Type B pancreatic cell (in vitro differentiated cells): ENCODE measurements at regions not wholly inside any gene's neighbourhood (a gene's known extent, or its start where the extent isn't known, plus 50 kb on each side); places are given as distances from the start of the nearest gene placed in this dataset.

ENCODE experiments used
- DNase-seq: peaks from one replicate; pipeline ENCODE4 v3.0.0; 2021; ENCODE audit warnings: mixed read lengths; ENCODE audit not compliant: unreplicated experiment; ENCODE audit errors: extremely low spot score
- H3K27ac Mint-ChIP-seq: 2 replicates; pipeline ENCODE4 v1.8.0; 2021; ENCODE audit warnings: mild to moderate bottlenecking, mixed read lengths
- H3K27me3 Mint-ChIP-seq: 2 replicates; pipeline ENCODE4 v1.8.0; 2021; ENCODE audit warnings: mixed read lengths
- H3K36me3 Mint-ChIP-seq: 2 replicates; pipeline ENCODE4 v1.8.0; 2021; ENCODE audit warnings: mixed read lengths
- H3K4me1 Mint-ChIP-seq: one replicate; pipeline ENCODE4 v1.8.0; 2021; ENCODE audit warnings: mixed read lengths; ENCODE audit not compliant: unreplicated experiment
- H3K4me3 Mint-ChIP-seq: 2 replicates; pipeline ENCODE4 v1.8.0; 2021; ENCODE audit warnings: mild to moderate bottlenecking, mixed read lengths
- H3K9me3 Mint-ChIP-seq: 2 replicates; pipeline ENCODE4 v1.8.0; 2021; ENCODE audit warnings: mixed read lengths
- CTCF ChIP-seq: fragments of 200-600 bp; sonication (generic); conservative IDR thresholded peaks from 2 replicates; pipeline ENCODE4 v1.5.0; 2021; ENCODE audit warnings: antibody characterized with exemption, mild to moderate bottlenecking

DNA sequence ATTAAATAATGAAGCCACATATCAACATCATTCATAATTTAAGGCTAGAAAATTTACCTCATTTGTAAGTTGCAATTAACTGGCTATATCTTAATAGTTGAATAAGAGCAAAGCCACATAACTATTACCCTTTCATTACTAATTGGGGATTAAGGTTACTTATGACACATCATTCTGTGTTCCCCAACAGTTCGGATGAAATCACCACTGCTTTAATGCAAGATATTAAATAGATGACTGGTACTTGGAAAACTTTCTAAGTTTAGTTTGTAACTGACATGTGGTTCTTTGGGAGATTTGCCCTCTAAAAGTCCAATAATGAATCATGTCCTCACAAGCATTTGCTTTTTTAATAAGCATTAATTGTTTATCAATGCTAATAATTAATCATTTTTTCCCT is 109.1 kb downstream of the MTERF1 start:
- no peaks in the 10 kb centered on the region for H3K36me3 Mint-ChIP-seq
- no peak overlapping the region for H3K4me3 Mint-ChIP-seq
- peaks cover 3% of the 10 kb centered on the region for H3K9me3 Mint-ChIP-seq
- no peak for TF ChIP-seq CTCF
- H3K27me3 Mint-ChIP-seq, result peaks cover 3% of the 10 kb centered on the region
- H3K4me1 Mint-ChIP-seq, result no peaks in the 10 kb centered on the region
- no peak overlapping the region for H3K27ac Mint-ChIP-seq
- no peak for DNase-seq

GRCh38 chr7:91771921-91772815 is 108.3 kb downstream of the MTERF1 start:
- no peak for TF ChIP-seq CTCF
- no peak for DNase-seq
- no peak overlapping the region for H3K4me3 Mint-ChIP-seq
- peaks cover 3% of the 10 kb centered on the region for H3K9me3 Mint-ChIP-seq
- no peak overlapping the region for H3K27ac Mint-ChIP-seq
- no peaks in the 10 kb centered on the region for H3K36me3 Mint-ChIP-seq
- H3K4me1 Mint-ChIP-seq, result no peaks in the 10 kb centered on the region
- peaks cover 3% of the 10 kb centered on the region for H3K27me3 Mint-ChIP-seq

DNA sequence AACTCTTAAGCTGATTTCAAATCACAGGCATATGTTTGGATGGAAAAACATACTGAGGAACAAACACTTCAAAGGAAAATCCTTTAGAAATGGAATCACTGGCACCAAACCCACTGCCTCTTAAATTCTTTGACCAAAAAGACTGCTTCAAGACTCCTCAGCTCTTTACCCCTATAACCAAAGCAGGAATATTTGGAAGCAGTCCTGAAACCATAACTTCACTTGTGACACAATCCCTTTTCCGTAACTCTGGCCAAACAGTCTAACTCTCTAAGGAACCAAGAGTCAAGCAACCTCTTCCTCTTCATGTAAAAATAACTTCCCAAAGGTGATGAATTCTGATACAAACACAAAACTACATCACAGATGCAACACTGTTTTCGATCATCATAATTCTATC is 104.3 kb downstream of the MTERF1 start:
- H3K4me1 Mint-ChIP-seq, result no peaks in the 10 kb centered on the region
- TF ChIP-seq CTCF, result no peak
- DNase-seq, result no peak

DNA sequence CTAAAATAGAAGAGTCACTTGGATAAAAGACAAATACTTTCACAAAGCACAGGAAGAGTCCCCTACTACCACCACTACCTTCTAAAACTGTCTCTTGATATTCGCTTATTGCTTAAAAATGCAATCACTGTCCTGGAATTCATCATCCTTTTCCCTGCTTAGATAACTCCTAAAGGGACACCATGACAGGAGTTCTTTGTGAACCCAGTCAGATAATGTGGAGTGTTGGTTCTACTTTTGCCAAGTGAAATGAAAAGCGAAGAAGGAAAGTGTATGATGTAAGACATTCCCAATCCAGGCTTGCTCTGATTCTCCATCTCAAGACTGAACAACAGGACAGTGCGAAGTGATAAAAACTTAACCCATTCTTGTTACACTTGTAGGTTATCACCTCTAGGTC is 103.0 kb downstream of the MTERF1 start:
- Mint-ChIP-seq H3K36me3 (no peaks in the 10 kb centered on the region), H3K27ac (no peak overlapping the region), H3K27me3 (peaks cover 3% of the 10 kb centered on the region), H3K4me3 (no peak overlapping the region), H3K4me1 (no peaks in the 10 kb centered on the region), H3K9me3 (no peaks in the 10 kb centered on the region)
- TF ChIP-seq CTCF, result no peak
- no peak for DNase-seq

More for the DNA sequence above, 104.3 kb downstream of the MTERF1 start:
- no peaks in the 10 kb centered on the region for H3K36me3 Mint-ChIP-seq
- peaks cover 3% of the 10 kb centered on the region for H3K27me3 Mint-ChIP-seq
- H3K27ac Mint-ChIP-seq, result no peak overlapping the region
- H3K4me3 Mint-ChIP-seq, result no peak overlapping the region
- peaks cover 3% of the 10 kb centered on the region for H3K9me3 Mint-ChIP-seq

- H3K27ac Mint-ChIP-seq, result no peak overlapping the region
- H3K9me3 Mint-ChIP-seq, result no peaks in the 10 kb centered on the region
- H3K4me1 Mint-ChIP-seq, result no peaks in the 10 kb centered on the region
- H3K27me3 Mint-ChIP-seq, result peaks cover 3% of the 10 kb centered on the region
- no peak for DNase-seq
- H3K4me3 Mint-ChIP-seq, result no peak overlapping the region
- TF ChIP-seq CTCF, result no peak
- H3K36me3 Mint-ChIP-seq, result no peaks in the 10 kb centered on the region
These were observed 102.1 kb downstream of the MTERF1 start for GRCh38 chr7:91778416-91778815.
